ENCODE measurements at regions not wholly inside any gene's neighbourhood (a gene's known extent, or its start where the extent isn't known, plus 50 kb on each side); places are given as distances from the start of the nearest gene placed in this dataset.
A peak's percentile ranks its signal among the peaks of the same experiment; 100 is the strongest.

GRCh38 chr13:30094015-30094414 is 213.3 kb downstream of the KATNAL1 start:
- no peaks in the 10 kb centered on the region for H3K4me1 ChIP-seq
- no peak for DNase-seq (ENCODE audit: extremely low spot score in 2 of 2)
- no peaks in the 10 kb centered on the region for H3K27me3 ChIP-seq
- no peak overlapping the region for H3K27ac ChIP-seq
- H3K4me3 ChIP-seq, result no peak overlapping the region
- TF ChIP-seq POLR2AphosphoS5 (IDR thresholded peaks at IDR 0.05; ENCODE audit: insufficient read depth in 1 of 2, low read depth in 1 of 2), result no peak
- TF ChIP-seq POLR2A (IDR thresholded peaks at IDR 0.05), result no peak
- TF ChIP-seq CTCF (IDR thresholded peaks at IDR 0.05), result no peak
- intact Hi-C loops (cut with DNase I), result no loop called here
- H3K9me3 ChIP-seq, result no peaks in the 10 kb centered on the region
- H3K36me3 ChIP-seq, result no peaks in the 10 kb centered on the region

DNA sequence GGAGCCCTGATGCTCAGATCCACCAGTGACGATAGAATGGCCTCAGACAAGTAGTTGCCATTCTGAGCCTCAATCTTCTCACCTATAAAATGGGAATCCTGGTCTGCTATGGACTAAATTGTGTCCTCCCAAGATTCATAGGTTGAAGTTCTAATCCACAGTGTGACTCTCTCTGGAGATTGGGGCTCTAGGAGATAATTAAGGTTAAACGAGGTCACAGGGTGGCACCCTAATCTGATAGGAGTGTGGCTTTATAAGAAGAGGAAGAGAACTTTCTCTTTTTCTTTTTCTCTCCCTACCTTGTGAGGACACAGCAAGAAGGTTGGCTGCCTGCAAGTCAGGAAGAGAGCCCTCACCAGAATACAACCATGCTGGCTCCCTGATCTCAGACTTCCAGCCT is 214.1 kb downstream of the KATNAL1 start:
- Histone ChIP-seq H3K9me3 (no peaks in the 10 kb centered on the region), H3K27ac (no peak overlapping the region), H3K4me3 (no peak overlapping the region), H3K4me1 (no peaks in the 10 kb centered on the region), H3K27me3 (no peaks in the 10 kb centered on the region), H3K36me3 (no peaks in the 10 kb centered on the region)
- TF ChIP-seq CTCF (IDR thresholded peaks at IDR 0.05) (no peak), POLR2A (IDR thresholded peaks at IDR 0.05) (no peak)
- intact Hi-C loops (cut with DNase I), result no loop called here
- DNase-seq (ENCODE audit: extremely low spot score in 2 of 2), result no peak

DNA sequence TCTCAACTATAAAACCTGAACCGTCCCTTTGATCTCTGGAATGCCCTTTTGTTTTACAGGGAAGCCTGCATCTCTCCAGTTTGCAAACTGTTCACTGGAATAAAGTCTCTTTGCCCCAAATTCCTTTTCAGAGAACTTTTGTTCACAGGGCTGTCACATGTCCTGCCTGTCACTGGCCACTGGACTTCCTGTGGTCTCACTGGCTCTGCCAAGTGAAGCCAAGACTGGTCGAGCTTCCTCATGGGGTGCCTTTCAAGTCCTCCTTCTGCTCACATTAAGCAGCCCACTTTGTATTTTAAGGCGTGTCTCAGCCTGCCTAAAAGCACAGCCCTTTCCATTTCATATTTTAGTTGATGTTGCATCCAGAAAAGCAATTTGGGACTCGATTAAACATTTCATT is 215.7 kb downstream of the KATNAL1 start:
- DNase-seq (ENCODE audit: extremely low spot score in 2 of 2), result no peak
- intact Hi-C loops (cut with DNase I), result no loop called here
- no peak overlapping the region for H3K4me3 ChIP-seq
- no peak for TF ChIP-seq CTCF (IDR thresholded peaks at IDR 0.05)
- no peak for TF ChIP-seq POLR2AphosphoS5 (IDR thresholded peaks at IDR 0.05; ENCODE audit: insufficient read depth in 1 of 2, low read depth in 1 of 2)
- TF ChIP-seq POLR2A (IDR thresholded peaks at IDR 0.05), result no peak
- H3K36me3 ChIP-seq, result no peaks in the 10 kb centered on the region
- no peaks in the 10 kb centered on the region for H3K9me3 ChIP-seq
- no peaks in the 10 kb centered on the region for H3K4me1 ChIP-seq
- H3K27ac ChIP-seq, result no peak overlapping the region
- H3K27me3 ChIP-seq, result no peaks in the 10 kb centered on the region

GRCh38 chr13:30091035-30091434 is 216.3 kb downstream of the KATNAL1 start:
- H3K9me3 ChIP-seq, result no peaks in the 10 kb centered on the region
- TF ChIP-seq POLR2A (IDR thresholded peaks at IDR 0.05) (no peak), POLR2AphosphoS5 (IDR thresholded peaks at IDR 0.05; ENCODE audit: insufficient read depth in 1 of 2, low read depth in 1 of 2) (no peak), CTCF (IDR thresholded peaks at IDR 0.05) (no peak)
- H3K27me3 ChIP-seq, result no peaks in the 10 kb centered on the region
- H3K36me3 ChIP-seq, result no peaks in the 10 kb centered on the region
- no peak overlapping the region for H3K4me3 ChIP-seq
- no peak overlapping the region for H3K27ac ChIP-seq
- intact Hi-C loops (cut with DNase I), result no loop called here
- DNase-seq (ENCODE audit: extremely low spot score in 2 of 2), result peak in 1 of 2 donors; percentile 56
- no peaks in the 10 kb centered on the region for H3K4me1 ChIP-seq

DNA sequence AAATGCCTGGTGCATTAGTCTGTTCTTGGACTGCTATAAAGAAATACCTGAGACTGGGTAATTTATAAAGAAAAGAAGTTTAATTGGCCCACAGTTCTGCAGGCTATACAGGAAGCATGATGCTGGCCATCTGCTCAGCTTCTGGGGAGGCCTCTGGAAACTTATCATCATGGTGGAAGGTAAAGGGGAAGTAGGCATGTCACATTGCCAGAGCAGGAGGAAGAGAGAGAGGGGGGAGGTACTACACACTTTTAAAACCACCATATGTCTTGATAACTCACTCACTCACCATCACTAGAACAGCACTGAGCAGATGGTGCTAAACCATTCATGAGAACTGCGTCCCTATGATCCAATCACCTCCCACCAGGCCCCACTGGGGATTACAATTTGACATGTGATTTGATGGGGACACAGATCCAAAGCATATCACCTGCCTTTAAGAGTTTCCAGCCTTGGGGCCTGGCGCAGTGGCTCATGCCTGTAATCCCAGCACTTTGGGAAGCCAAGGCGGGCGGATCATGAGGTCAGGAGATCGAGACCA is 219.0 kb downstream of the KATNAL1 start:
- H3K36me3 ChIP-seq, result no peaks in the 10 kb centered on the region
- H3K4me1 ChIP-seq, result no peaks in the 10 kb centered on the region
- TF ChIP-seq POLR2A (IDR thresholded peaks at IDR 0.05), result no peak
- TF ChIP-seq POLR2AphosphoS5 (IDR thresholded peaks at IDR 0.05; ENCODE audit: insufficient read depth in 1 of 2, low read depth in 1 of 2), result no peak
- TF ChIP-seq CTCF (IDR thresholded peaks at IDR 0.05), result no peak
- no peaks in the 10 kb centered on the region for H3K27me3 ChIP-seq
- intact Hi-C loops (cut with DNase I), result no loop called here
- H3K27ac ChIP-seq, result no peak overlapping the region
- DNase-seq (ENCODE audit: extremely low spot score in 2 of 2), result peak in 1 of 2 donors; percentile 29
- H3K9me3 ChIP-seq, result no peaks in the 10 kb centered on the region
- H3K4me3 ChIP-seq, result no peak overlapping the region
